ENCODE measurements at regions not wholly inside any gene's neighbourhood (a gene's known extent, or its start where the extent isn't known, plus 50 kb on each side); places are given as distances from the start of the nearest gene placed in this dataset.
"Not testable (repeated sequence)": the region's sequence is repeated elsewhere in the genome, so short reads cannot be mapped to it uniquely, and the experiment has no call there.

DNA sequence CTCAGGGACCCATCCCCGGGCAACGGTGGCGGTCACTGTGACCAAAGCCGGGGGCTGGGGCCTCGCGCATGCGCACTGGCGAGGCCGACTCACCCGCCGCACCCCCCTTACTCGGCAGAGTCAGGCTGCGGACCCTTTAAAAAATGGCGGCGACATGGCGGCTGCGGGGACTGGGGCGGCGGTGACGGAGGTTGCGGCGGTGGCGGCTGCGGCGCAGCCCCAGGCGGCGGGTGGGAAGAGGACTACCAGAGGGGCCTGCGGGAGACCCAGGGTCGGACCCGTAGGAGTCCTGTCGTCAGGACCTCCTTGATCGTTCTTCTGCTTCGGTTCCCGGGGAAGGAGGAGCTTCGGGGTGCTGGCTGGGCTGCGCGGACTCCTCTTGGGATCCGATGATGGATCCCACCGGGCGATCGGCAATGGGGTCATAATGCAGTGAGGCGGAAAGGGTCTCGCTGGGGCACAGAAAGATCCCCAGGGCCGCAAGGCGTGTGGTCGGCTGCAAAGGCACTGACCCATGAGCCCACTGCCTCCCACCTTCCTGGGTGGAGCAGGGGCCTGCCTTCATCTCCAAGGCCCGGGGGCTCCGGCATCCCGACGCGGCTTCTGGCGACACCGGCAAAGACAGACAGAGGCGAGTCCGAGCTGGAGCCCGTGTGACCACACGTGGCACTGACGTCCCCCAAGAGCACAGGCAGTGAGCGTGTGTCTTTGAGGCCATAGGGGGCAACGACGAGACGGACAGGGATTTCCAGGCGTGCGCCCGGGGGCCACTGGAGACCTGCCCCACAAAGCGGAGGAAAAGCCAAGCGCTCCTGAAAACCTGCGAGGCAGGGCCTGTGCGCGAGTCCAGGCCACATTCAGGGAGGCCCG is 1172.7 kb upstream of the PCDH10 start:
- TF ChIP-seq GATA1 (IDR thresholded peaks at IDR 0.05; ENCODE audit: low read depth, low read length); POLR2A (IDR thresholded peaks at IDR 0.05; ENCODE audit: low read length): not testable (repeated sequence)
